Activated CD4-positive, alpha-beta T cell treated with anti-CD3 and anti-CD28 coated beads for 24 hours (primary cell): ENCODE measurements at regions not wholly inside any gene's neighbourhood (a gene's known extent, or its start where the extent isn't known, plus 50 kb on each side); places are given as distances from the start of the nearest gene placed in this dataset.

ENCODE experiments used
- DNase-seq, 2 donors: peaks; one replicate each; pipeline ENCODE4 v3.0.0-alpha.2; 2020; ENCODE audit warnings: low read depth in 2 of 2

- no peak for DNase-seq
Measured at GRCh38 chr2:16319551-16320121, 346.0 kb downstream of the CYRIA start.

- no peak for DNase-seq
Measured at GRCh38 chr2:16318474-16319195, 347.0 kb downstream of the CYRIA start.

DNA sequence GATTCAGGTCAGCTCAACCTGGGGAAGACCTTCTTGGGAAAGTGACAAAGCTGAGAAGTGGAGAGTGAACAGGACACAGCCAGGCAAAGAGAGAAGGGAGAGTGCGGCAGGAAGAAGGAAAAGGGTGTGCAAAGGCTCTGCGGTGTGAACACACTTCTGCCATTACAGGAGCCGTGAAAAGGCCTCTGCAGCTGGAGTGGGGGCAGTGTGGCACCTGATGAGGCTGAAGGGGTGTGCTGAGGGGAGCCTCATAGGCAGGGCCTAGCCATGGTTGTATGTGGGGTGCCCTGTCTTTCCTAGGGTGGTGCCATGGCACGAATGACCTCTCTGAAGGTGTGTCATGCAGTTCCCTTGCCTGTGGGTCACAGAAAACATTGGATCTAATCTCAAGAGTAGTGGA, 347.6 kb downstream of the CYRIA start:
- DNase-seq = no peak

- no peak for DNase-seq
Measured at GRCh38 chr2:16317211-16317830, 348.3 kb downstream of the CYRIA start.

GRCh38 chr2:16316456-16317210, 349.0 kb downstream of the CYRIA start:
- no peak for DNase-seq

GRCh38 chr2:16315908-16316307, 349.7 kb downstream of the CYRIA start:
- DNase-seq = no peak

DNA sequence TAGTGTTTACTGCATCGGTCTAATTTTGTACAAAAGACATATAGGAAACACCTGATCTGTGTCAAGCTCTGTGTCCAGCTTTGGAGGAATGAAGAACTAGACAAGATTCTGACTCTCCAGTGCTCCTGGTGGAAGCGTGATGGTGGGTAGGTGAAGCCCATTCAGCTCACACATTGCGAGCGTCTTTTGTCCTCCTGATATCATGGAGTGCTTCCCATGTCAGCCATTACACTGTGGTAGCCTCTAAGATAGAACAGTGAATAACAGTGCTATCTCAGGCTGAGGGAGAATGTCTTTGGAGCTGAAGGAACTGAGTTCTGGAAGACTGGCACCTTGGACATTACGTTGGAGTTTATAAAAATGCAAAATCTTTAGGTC, 350.2 kb downstream of the CYRIA start:
- DNase-seq = no peak

DNA sequence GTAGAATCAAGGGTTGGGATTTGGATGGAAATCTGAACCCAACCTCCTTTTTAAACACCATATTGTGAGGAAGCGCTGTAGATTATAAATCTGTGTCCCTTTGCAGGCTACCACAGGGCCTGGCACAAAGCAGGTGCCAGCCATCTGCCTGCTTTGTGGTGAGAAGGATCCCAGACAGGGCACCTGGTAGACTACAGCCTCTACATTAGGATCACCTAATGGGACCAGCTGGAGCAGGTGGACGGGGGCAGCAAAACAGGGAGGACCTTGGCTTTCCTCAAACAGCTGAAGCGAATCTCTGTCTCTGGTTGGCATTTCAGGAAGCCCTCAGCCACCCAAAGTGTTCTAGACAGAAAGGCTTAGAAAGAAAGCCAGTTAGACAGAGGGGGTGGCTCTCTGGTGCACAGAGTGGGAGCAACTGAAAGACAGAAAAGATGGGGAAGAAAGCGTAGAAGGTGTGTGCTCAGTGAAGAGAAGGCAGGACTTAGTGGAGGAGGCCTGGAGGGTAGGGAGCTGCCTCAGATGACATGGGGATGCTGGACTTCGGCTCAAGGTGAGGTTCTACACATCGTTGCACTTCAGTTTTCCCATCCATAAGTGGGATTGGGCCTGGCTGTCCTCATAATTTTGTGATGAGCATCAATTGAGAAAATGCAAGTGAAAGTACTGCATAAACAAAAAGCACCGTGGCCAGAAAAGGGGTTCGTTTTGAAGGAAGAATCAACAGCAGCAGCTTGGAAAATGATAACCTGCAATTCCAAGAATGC, 350.8 kb downstream of the CYRIA start:
- no peak for DNase-seq

GRCh38 chr2:16314001-16314400, 351.6 kb downstream of the CYRIA start:
- no peak for DNase-seq

GRCh38 chr2:16313235-16313975, 352.2 kb downstream of the CYRIA start:
- DNase-seq = no peak

GRCh38 chr2:16312771-16313170, 352.9 kb downstream of the CYRIA start:
- DNase-seq = no peak

DNA sequence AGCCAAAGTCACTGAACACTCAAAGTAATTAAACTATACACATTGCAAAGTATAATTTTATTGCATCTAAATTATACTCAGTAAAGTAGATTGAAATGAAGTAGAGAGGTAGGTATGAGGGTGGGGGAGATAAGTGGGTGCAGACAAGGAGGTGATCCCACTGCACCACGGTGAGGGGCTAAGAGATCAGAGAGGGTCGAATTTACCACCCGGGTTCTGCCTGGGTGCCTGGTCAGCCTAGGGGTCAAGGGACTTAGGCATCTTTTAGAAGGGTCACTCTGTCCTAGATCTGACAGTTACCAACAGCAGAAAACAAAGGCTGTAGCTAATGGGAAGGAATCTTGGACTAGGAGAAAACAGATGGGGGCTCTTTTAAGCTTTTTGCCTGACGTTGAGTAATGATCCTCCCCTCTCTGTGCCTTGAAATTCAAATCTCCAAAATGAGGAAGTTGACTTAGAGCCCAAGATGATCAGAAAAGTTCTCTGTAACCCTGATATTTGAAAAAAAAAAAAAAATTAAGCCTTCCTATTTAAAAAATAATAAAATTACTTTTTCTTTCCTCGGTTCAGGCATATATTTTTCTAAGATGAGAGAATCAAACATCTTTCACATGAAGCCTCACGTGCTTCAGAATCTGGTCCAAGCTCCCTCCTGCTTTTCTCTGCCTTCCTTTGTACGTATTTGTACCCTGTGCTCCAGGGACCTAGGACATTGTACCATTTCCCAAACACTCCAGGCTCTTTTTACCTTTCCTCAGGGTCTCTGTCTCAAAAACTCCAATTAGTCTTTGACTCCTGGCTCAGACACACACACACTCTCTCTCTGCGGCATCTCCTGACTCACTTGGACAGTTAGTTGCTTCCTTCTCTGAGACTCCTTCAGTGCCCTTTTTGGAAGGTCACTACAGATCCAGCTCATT, 353.9 kb downstream of the CYRIA start:
- DNase-seq = no peak

- DNase-seq = no peak
Measured at GRCh38 chr2:16308816-16309215, 356.8 kb downstream of the CYRIA start.

DNA sequence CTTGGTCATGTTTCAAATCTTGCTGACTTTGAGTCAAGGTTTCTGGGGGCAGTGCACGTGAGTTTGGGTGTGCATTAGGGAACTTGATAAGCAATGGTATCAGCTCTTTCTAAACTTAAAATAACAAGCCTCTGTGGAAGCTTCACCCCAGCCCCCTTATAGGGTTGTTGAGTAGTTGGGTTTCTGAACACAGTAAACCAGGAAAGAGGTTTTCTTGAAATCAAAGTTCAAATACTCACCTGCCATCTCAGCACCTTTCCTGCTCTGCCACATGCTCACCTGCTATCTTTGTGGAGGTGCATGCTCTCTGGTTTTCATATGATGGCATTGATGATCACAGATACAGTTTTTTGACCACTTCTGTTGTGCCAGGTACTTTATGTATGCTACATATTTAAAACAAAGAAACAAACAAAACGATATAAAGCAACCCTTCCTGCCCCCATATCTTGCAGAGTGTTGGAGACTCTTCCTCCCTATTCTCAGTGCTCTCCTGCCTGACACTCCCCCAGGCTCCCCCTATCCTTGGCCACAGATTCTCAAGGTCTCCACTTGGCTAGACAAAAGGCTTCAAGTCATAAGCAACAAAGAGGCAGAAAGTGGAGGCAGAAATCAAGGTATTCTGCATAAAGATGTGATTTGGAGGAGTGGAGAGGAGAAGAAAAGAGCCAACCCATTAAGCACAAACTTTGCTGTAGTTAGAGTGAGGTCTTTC, 360.6 kb downstream of the CYRIA start:
- DNase-seq = no peak

DNA sequence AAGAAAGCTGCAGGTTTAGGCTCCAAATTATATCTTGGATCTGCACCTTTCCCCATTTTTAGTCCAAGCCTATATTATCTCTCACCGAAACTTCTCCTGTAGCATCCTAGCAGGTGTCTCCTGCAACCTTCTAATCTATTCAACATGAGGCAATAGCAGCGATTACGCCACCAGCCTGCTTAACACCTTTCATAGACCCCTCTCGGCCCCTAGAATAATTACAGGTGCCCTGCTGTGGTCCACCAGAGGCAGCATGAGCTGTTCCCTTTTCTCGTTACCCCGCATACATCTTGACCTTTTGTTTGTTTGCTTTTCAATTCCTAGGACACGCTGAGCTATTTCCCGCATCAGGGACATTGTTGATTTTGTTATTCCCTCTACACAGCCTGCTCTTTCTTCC, 361.9 kb downstream of the CYRIA start:
- no peak for DNase-seq

DNA sequence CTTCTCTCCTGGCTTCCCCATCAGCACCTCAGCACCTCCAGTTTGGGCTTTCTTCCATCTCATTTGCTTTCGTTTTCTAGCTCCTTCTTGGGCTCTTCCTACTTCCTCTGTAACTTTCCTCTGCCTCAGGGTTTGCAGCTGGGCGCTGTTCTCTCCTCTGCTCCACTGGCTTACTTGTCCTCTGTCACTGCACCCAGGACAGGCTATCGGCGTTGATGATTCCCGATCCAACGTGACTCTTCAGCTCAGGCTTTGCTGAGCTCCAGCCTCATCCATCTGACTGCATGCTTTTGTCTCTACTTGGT, 362.4 kb downstream of the CYRIA start:
- no peak for DNase-seq

- DNase-seq = no peak
Measured at GRCh38 chr2:16302431-16303272, 362.3 kb downstream of the MYCN start.

DNA sequence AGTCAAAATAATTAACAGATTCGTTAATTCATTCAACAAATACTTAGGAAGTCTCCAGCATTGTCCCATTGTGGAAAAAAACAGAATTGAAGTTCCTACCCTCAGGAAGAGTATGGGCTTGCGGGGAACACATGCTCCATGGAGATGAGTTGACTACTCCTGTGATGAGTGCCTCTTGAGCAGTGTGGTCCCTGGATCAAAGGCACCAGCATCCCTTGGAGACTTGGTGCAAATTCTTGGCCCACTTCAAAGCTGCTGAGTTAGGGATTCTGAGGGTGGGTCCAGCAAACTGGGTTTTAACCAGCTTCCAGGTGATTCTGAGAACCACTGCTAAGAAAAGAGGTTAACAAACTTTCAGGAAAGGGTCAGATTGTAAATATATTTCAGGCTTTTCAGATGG, 361.6 kb downstream of the MYCN start:
- no peak for DNase-seq

DNA sequence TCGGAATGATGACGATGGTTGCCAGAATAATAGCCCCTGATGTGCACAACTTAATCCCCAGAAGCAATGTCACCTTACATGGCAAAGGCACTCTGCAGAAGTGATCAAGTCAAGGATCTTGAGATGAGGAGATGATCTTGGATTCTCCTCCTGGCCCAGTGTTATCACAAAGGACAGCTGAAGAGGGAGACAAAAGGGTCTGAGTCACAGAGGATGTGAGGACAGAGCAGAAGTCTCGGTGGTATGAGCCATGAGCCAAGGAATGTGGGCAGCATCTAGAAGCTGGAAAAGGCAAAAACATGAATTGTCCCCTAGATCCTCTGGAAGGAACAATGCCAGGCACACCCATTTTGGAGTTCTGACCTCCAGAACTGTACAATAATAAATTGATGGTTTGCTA, 358.5 kb downstream of the MYCN start:
- DNase-seq = no peak
